ENCODE measurements at regions not wholly inside any gene's neighbourhood (a gene's known extent, or its start where the extent isn't known, plus 50 kb on each side); places are given as distances from the start of the nearest gene placed in this dataset.

GRCh38 chr7:118476036-118476435 lies 251.5 kb downstream of the ANKRD7 start:
- Histone ChIP-seq H3K4me1 (ENCODE audit: control insufficient read depth, insufficient read depth, low read length, poor library complexity, severe bottlenecking) (no peaks in the 10 kb centered on the region), H3K4me3 (ENCODE audit: extremely low read depth, insufficient read depth, low read length, poor library complexity, severe bottlenecking) (no peak overlapping the region), H3K36me3 (ENCODE audit: control insufficient read depth, insufficient read depth, low read length) (no peaks in the 10 kb centered on the region), H3K9me3 (ENCODE audit: control insufficient read depth, low read length) (no peaks in the 10 kb centered on the region), H3K27ac (ENCODE audit: low read depth, low read length, severe bottlenecking) (no peak overlapping the region)
- WGBS, 2 experiments (ENCODE audit: insufficient coverage in 2 of 2): no CpG with 5 or more reads among the region's 2 CpGs

GRCh38 chr7:118477036-118477435 lies 252.5 kb downstream of the ANKRD7 start:
- no peak overlapping the region for H3K4me3 ChIP-seq (ENCODE audit: extremely low read depth, insufficient read depth, low read length, poor library complexity, severe bottlenecking)
- peaks cover 5% of the 10 kb centered on the region for H3K9me3 ChIP-seq (ENCODE audit: control insufficient read depth, low read length)
- H3K36me3 ChIP-seq (ENCODE audit: control insufficient read depth, insufficient read depth, low read length): no peaks in the 10 kb centered on the region
- no peak overlapping the region for H3K27ac ChIP-seq (ENCODE audit: low read depth, low read length, severe bottlenecking)
- H3K4me1 ChIP-seq (ENCODE audit: control insufficient read depth, insufficient read depth, low read length, poor library complexity, severe bottlenecking): no peaks in the 10 kb centered on the region
- WGBS, 2 experiments (ENCODE audit: insufficient coverage in 2 of 2): no CpG with 5 or more reads among the region's 3 CpGs

DNA sequence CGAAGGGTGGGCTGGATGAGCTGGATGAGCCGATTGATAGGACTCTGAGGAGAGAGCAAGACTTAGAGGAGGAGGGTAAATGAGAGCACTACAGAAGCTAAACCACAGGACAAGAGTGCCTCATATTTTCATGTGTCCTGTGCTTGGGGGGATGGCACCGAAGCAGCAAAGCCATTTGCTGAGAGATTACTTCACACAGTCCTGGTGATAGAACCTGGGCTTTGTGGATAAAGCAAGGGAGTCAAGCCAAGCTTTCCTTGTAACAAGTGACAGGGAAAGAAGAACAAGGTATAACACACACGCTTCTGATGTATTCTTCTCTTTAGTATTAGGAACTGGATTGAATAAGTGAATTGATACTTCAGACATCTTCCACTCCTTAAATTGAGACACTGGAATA lies 253.7 kb downstream of the ANKRD7 start:
- H3K27ac ChIP-seq (ENCODE audit: low read depth, low read length, severe bottlenecking): no peak overlapping the region
- peaks cover 5% of the 10 kb centered on the region for H3K9me3 ChIP-seq (ENCODE audit: control insufficient read depth, low read length)
- no peak overlapping the region for H3K4me3 ChIP-seq (ENCODE audit: extremely low read depth, insufficient read depth, low read length, poor library complexity, severe bottlenecking)
- whole genome bisulfite sequencing, 2 experiments (ENCODE audit: insufficient coverage in 2 of 2): 93 to 100% methylated on average over 3 of the region's 4 CpGs
- no peaks in the 10 kb centered on the region for H3K4me1 ChIP-seq (ENCODE audit: control insufficient read depth, insufficient read depth, low read length, poor library complexity, severe bottlenecking)
- H3K36me3 ChIP-seq (ENCODE audit: control insufficient read depth, insufficient read depth, low read length): no peaks in the 10 kb centered on the region

- Histone ChIP-seq H3K4me3 (ENCODE audit: extremely low read depth, insufficient read depth, low read length, poor library complexity, severe bottlenecking) (no peak overlapping the region), H3K27ac (ENCODE audit: low read depth, low read length, severe bottlenecking) (no peak overlapping the region), H3K9me3 (ENCODE audit: control insufficient read depth, low read length) (peaks cover 5% of the 10 kb centered on the region), H3K36me3 (ENCODE audit: control insufficient read depth, insufficient read depth, low read length) (no peaks in the 10 kb centered on the region), H3K4me1 (ENCODE audit: control insufficient read depth, insufficient read depth, low read length, poor library complexity, severe bottlenecking) (no peaks in the 10 kb centered on the region)
- 86% methylated on average over 2 of the region's 2 CpGs; no CpG with 5 or more reads in 1 of the 2 experiments for WGBS, 2 experiments (ENCODE audit: insufficient coverage in 2 of 2)
Measured at GRCh38 chr7:118478931-118479330, 254.4 kb downstream of the ANKRD7 start.

- H3K4me3 ChIP-seq (ENCODE audit: extremely low read depth, insufficient read depth, low read length, poor library complexity, severe bottlenecking): no peak overlapping the region
- peaks cover 3% of the 10 kb centered on the region for H3K9me3 ChIP-seq (ENCODE audit: control insufficient read depth, low read length)
- no peaks in the 10 kb centered on the region for H3K4me1 ChIP-seq (ENCODE audit: control insufficient read depth, insufficient read depth, low read length, poor library complexity, severe bottlenecking)
- WGBS, 2 experiments (ENCODE audit: insufficient coverage in 2 of 2): 96 to 100% methylated on average over 2 to 4 of the region's 5 CpGs
- H3K36me3 ChIP-seq (ENCODE audit: control insufficient read depth, insufficient read depth, low read length): no peaks in the 10 kb centered on the region
- no peak overlapping the region for H3K27ac ChIP-seq (ENCODE audit: low read depth, low read length, severe bottlenecking)
Measured at GRCh38 chr7:118492466-118492865, 268.0 kb downstream of the ANKRD7 start.

DNA sequence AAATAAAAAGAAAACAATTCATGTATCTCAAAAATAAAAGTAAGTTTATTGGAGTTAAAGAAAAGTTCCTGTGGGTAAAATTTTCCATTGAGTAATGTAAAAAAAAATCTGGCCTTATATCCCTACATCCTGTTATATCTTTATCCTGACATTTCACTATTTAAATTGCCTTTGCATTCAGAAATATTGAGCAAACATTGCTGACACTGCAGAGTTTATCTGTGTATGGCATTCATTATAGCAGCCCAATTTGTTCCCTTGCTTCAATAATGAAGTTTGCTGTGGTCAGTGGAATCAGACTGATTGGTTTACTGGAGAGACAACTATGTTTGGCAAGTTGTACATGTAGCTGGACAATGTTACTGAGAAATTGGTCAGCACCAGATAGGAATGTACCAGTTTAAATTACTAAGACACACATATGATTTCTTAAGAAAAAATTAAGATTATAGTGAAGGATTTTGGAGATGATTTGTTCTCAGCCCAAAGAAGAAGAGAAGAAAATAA lies 271.7 kb downstream of the ANKRD7 start:
- no peaks in the 10 kb centered on the region for H3K9me3 ChIP-seq (ENCODE audit: control insufficient read depth, low read length)
- H3K27ac ChIP-seq (ENCODE audit: low read depth, low read length, severe bottlenecking): no peak overlapping the region
- no peaks in the 10 kb centered on the region for H3K4me1 ChIP-seq (ENCODE audit: control insufficient read depth, insufficient read depth, low read length, poor library complexity, severe bottlenecking)
- no peaks in the 10 kb centered on the region for H3K36me3 ChIP-seq (ENCODE audit: control insufficient read depth, insufficient read depth, low read length)
- no peak overlapping the region for H3K4me3 ChIP-seq (ENCODE audit: extremely low read depth, insufficient read depth, low read length, poor library complexity, severe bottlenecking)

GRCh38 chr7:118502235-118502634 lies 277.7 kb downstream of the ANKRD7 start:
- WGBS, 2 experiments (ENCODE audit: insufficient coverage in 2 of 2): 89 to 94% methylated on average over 3 of the region's 3 CpGs
- H3K4me3 ChIP-seq (ENCODE audit: extremely low read depth, insufficient read depth, low read length, poor library complexity, severe bottlenecking): no peak overlapping the region

DNA sequence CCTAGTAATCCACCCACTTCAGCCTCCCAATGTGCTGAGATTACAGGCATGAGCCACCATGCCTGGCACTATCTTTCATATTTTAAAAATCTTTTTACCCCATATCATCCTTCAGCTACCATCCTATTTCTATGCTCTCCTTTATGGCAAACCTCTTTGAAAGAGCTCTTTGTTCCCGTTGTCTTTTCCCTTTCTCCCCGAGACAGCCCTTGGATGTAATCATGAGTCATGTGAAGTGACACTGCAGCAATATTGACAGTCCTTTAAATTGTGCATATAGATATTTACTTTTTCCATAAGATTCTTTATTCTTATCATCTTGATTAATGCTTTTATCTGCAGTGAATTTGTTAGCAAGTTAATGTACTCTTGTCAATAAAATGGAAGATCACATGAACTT lies 286.6 kb downstream of the ANKRD7 start:
- WGBS, 2 experiments (ENCODE audit: insufficient coverage in 2 of 2): no CpG with 5 or more reads among the region's 2 CpGs
- Histone ChIP-seq H3K27ac (ENCODE audit: low read depth, low read length, severe bottlenecking) (no peak overlapping the region), H3K36me3 (ENCODE audit: control insufficient read depth, insufficient read depth, low read length) (no peaks in the 10 kb centered on the region), H3K4me3 (ENCODE audit: extremely low read depth, insufficient read depth, low read length, poor library complexity, severe bottlenecking) (no peak overlapping the region), H3K4me1 (ENCODE audit: control insufficient read depth, insufficient read depth, low read length, poor library complexity, severe bottlenecking) (peaks cover under 1% of the 10 kb centered on the region), H3K9me3 (ENCODE audit: control insufficient read depth, low read length) (no peaks in the 10 kb centered on the region)

More at GRCh38 chr7:118502235-118502634, 277.7 kb downstream of the ANKRD7 start:
- H3K4me1 ChIP-seq (ENCODE audit: control insufficient read depth, insufficient read depth, low read length, poor library complexity, severe bottlenecking): no peaks in the 10 kb centered on the region
- H3K27ac ChIP-seq (ENCODE audit: low read depth, low read length, severe bottlenecking): no peak overlapping the region
- H3K9me3 ChIP-seq (ENCODE audit: control insufficient read depth, low read length): no peaks in the 10 kb centered on the region
- no peaks in the 10 kb centered on the region for H3K36me3 ChIP-seq (ENCODE audit: control insufficient read depth, insufficient read depth, low read length)

GRCh38 chr7:118517275-118517674 lies 292.8 kb downstream of the ANKRD7 start:
- WGBS, 2 experiments (ENCODE audit: insufficient coverage in 2 of 2): 0% methylated on average over 1 of the region's 1 CpG; no CpG with 5 or more reads in 1 of the 2 experiments
- Histone ChIP-seq H3K4me3 (ENCODE audit: extremely low read depth, insufficient read depth, low read length, poor library complexity, severe bottlenecking) (no peak overlapping the region), H3K4me1 (ENCODE audit: control insufficient read depth, insufficient read depth, low read length, poor library complexity, severe bottlenecking) (peaks cover 11% of the 10 kb centered on the region), H3K36me3 (ENCODE audit: control insufficient read depth, insufficient read depth, low read length) (no peaks in the 10 kb centered on the region), H3K27ac (ENCODE audit: low read depth, low read length, severe bottlenecking) (no peak overlapping the region), H3K9me3 (ENCODE audit: control insufficient read depth, low read length) (no peaks in the 10 kb centered on the region)

DNA sequence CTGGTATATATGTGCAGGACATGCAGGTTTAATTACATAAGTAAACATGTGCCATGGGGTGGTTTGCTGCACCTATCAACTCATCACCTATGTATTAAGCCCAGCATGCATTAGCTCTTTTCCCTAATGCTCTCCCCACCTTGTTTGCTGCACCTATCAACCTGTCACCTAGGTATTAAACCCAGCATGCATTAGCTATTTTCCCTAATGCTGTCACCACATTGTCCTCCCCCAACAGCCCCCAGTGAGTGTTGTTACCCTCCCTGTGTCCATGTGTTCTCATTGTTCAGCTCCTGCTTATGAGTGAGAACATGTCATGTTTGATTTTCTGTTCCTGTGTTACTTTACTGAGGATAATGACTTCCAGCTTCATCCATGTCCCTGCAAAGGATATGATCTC lies 300.5 kb downstream of the ANKRD7 start:
- no peak overlapping the region for H3K4me3 ChIP-seq (ENCODE audit: extremely low read depth, insufficient read depth, low read length, poor library complexity, severe bottlenecking)
- H3K9me3 ChIP-seq (ENCODE audit: control insufficient read depth, low read length): no peaks in the 10 kb centered on the region
- H3K27ac ChIP-seq (ENCODE audit: low read depth, low read length, severe bottlenecking): no peak overlapping the region
- H3K4me1 ChIP-seq (ENCODE audit: control insufficient read depth, insufficient read depth, low read length, poor library complexity, severe bottlenecking): no peaks in the 10 kb centered on the region
- H3K36me3 ChIP-seq (ENCODE audit: control insufficient read depth, insufficient read depth, low read length): no peaks in the 10 kb centered on the region

- Histone ChIP-seq H3K27ac (ENCODE audit: low read depth, low read length, severe bottlenecking) (no peak overlapping the region), H3K9me3 (ENCODE audit: control insufficient read depth, low read length) (no peaks in the 10 kb centered on the region), H3K4me3 (ENCODE audit: extremely low read depth, insufficient read depth, low read length, poor library complexity, severe bottlenecking) (no peak overlapping the region), H3K4me1 (ENCODE audit: control insufficient read depth, insufficient read depth, low read length, poor library complexity, severe bottlenecking) (no peaks in the 10 kb centered on the region), H3K36me3 (ENCODE audit: control insufficient read depth, insufficient read depth, low read length) (no peaks in the 10 kb centered on the region)
Measured at GRCh38 chr7:118531566-118531965, 307.1 kb downstream of the ANKRD7 start.

DNA sequence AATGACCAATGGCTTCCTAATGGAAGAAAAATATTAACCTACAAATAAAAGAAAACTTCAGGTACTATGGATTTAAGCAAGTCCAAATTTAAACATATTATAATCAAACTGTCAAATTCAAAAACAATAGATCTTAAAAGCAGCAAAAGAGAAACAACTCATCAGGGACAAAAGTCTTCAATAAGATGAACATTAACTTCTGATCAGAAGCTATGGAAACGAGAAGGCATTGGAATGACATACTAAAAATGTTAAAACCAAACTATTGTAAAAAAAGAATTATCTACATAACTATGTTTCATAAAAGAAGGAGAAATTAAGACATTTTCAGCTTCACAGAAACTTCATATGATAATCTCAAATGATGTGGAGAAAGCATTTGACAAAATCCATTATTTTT lies 334.7 kb downstream of the ANKRD7 start:
- no peak overlapping the region for H3K4me3 ChIP-seq (ENCODE audit: extremely low read depth, insufficient read depth, low read length, poor library complexity, severe bottlenecking)
- no peak overlapping the region for H3K27ac ChIP-seq (ENCODE audit: low read depth, low read length, severe bottlenecking)
- H3K36me3 ChIP-seq (ENCODE audit: control insufficient read depth, insufficient read depth, low read length): no peaks in the 10 kb centered on the region
- H3K4me1 ChIP-seq (ENCODE audit: control insufficient read depth, insufficient read depth, low read length, poor library complexity, severe bottlenecking): no peaks in the 10 kb centered on the region
- WGBS, 2 experiments (ENCODE audit: insufficient coverage in 2 of 2): no CpG with 5 or more reads among the region's 1 CpG
- H3K9me3 ChIP-seq (ENCODE audit: control insufficient read depth, low read length): peaks cover 3% of the 10 kb centered on the region

All from mesodermal cell (in vitro differentiated cells).